ENCODE measurements at regions not wholly inside any gene's neighbourhood (a gene's known extent, or its start where the extent isn't known, plus 50 kb on each side); places are given as distances from the start of the nearest gene placed in this dataset.

GRCh38 chrX:69215161-69215875, 50.1 kb upstream of the PJA1 start:
- no peak for DNase-seq (ENCODE audit: low spot score)
- intact Hi-C loops (cut with DNase I), result loop anchor here (10.0 kb wide), 1 partner anchor 169 kb away; no protein-coding TSS in a partner anchor
